HEK293T (cell line): ENCODE measurements at regions not wholly inside any gene's neighbourhood (a gene's known extent, or its start where the extent isn't known, plus 50 kb on each side); places are given as distances from the start of the nearest gene placed in this dataset.
"Not testable (repeated sequence)": the region's sequence is repeated elsewhere in the genome, so short reads cannot be mapped to it uniquely, and the experiment has no call there.

Source experiments
- CTCF ChIA-PET: fragments of 350-600 bp; formaldehyde crosslinking; extraction: SDS; loops from one replicate; lab custom pipeline; 2021; ENCODE audit warnings: antibody characterized with exemption, inconsistent platforms; lab: Yijun Ruan, JAX
- POLR2A ChIA-PET: fragments of 350-600 bp; formaldehyde crosslinking; extraction: SDS; loops from one replicate; lab custom pipeline; 2020; ENCODE audit warnings: antibody characterized with exemption, inconsistent platforms; lab: Yijun Ruan, JAX
- DNase-seq: peaks from one replicate; pipeline ENCODE4 v3.0.0; 2012; ENCODE audit warnings: mixed read lengths; ENCODE audit errors: extremely low spot score
- ARNT ChIP-seq: fragments of 450-650 bp; IDR thresholded peaks from 2 replicates; pipeline ENCODE4 v1.6.1; 2017; ENCODE audit warnings: mild to moderate bottlenecking
- BHLHE40 ChIP-seq: fragments of 450-650 bp; IDR thresholded peaks from 2 replicates; pipeline ENCODE4 v1.6.1; 2016; ENCODE audit warnings: mild to moderate bottlenecking, moderate library complexity, borderline replicate concordance
- CTBP1 ChIP-seq: fragments of 450-650 bp; IDR thresholded peaks from 2 replicates; pipeline ENCODE4 v1.6.1; 2016; ENCODE audit warnings: borderline replicate concordance
- ELF4 ChIP-seq: fragments of 450-650 bp; IDR thresholded peaks from 2 replicates; pipeline ENCODE4 v1.6.1; 2017; ENCODE audit warnings: antibody characterized with exemption
- FOXA1 ChIP-seq: fragments of 450-650 bp; IDR thresholded peaks from 2 replicates; pipeline ENCODE4 v1.6.1; 2016; ENCODE audit warnings: mild to moderate bottlenecking
- FOXK2 ChIP-seq: fragments of 450-650 bp; IDR thresholded peaks from 2 replicates; pipeline ENCODE4 v1.6.1; 2016; ENCODE audit warnings: mild to moderate bottlenecking
- FOXM1 ChIP-seq: fragments of 450-650 bp; IDR thresholded peaks from 2 replicates; pipeline ENCODE4 v1.6.1; 2017; ENCODE audit warnings: mild to moderate bottlenecking, borderline replicate concordance
- HDGF ChIP-seq: fragments of 450-650 bp; IDR thresholded peaks from 2 replicates; pipeline ENCODE4 v1.6.1; 2017; ENCODE audit warnings: antibody characterized with exemption, borderline replicate concordance
- L3MBTL2 ChIP-seq: fragments of 450-650 bp; conservative IDR thresholded peaks from 2 replicates; pipeline ENCODE4 v1.6.1; 2016; ENCODE audit warnings: mild to moderate bottlenecking
- LEF1 ChIP-seq: fragments of 450-650 bp; IDR thresholded peaks from 2 replicates; pipeline ENCODE4 v1.6.1; 2017; ENCODE audit warnings: mild to moderate bottlenecking, borderline replicate concordance
- NFRKB ChIP-seq: fragments of 450-650 bp; IDR thresholded peaks from 2 replicates; pipeline ENCODE4 v1.6.1; 2016; ENCODE audit warnings: mild to moderate bottlenecking, moderate library complexity
- SP1 ChIP-seq: fragments of 450-650 bp; IDR thresholded peaks from 2 replicates; pipeline ENCODE4 v1.6.1; 2017
- SUZ12 ChIP-seq: fragments of 450-650 bp; IDR thresholded peaks from 2 replicates; pipeline ENCODE4 v1.6.1; 2016; ENCODE audit warnings: mild to moderate bottlenecking
- TARDBP ChIP-seq: fragments of 450-650 bp; IDR thresholded peaks from 2 replicates; pipeline ENCODE4 v1.6.1; 2016
- ZNF384 ChIP-seq: fragments of 450-650 bp; IDR thresholded peaks from 2 replicates; pipeline ENCODE4 v1.6.1; 2016
- TF ChIP-seq, protein P1 (sequence below): fragments of 450-650 bp; IDR thresholded peaks from 2 replicates; pipeline ENCODE4 v1.6.1; 2016

DNA sequence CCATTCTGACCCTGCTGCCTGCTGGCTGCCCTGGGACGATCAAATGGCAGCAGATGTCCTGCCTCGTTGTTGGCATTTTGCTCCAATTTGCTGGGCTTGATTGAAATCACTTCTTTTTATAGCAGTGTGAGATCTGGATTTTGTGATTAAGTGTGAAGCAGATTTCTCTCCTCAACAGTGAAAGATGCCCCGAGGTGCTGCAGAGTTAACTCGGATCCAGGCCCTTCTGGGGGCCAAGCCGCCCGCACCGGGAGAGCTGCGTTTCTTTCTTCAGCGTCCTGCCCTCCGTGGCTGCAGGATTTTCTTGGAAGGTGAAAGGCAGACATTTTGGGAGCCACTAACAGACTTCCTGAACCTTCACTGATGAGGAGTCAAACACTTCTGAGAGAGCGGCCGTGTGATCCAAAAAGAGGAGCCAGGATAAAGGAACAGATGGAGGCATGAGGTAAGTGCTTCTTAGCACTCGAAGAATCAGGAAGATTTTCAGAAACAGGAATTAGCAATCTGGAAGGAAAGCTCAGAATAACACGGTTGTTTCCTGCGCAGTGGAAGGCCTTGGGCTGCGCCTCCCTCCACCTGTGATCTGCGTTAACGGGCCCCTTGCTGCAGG, 139.5 kb upstream of the AFDN start:
- DNase-seq: no peak
- ChIA-PET POLR2A (no interaction called here), CTCF (no interaction called here)
- TF ChIP-seq, protein P1, sequence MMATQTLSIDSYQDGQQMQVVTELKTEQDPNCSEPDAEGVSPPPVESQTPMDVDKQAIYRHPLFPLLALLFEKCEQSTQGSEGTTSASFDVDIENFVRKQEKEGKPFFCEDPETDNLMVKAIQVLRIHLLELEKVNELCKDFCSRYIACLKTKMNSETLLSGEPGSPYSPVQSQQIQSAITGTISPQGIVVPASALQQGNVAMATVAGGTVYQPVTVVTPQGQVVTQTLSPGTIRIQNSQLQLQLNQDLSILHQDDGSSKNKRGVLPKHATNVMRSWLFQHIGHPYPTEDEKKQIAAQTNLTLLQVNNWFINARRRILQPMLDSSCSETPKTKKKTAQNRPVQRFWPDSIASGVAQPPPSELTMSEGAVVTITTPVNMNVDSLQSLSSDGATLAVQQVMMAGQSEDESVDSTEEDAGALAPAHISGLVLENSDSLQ: no peak
- TF ChIP-seq HDGF (no peak), ELF4 (no peak), ARNT (no peak), TARDBP (no peak), CTBP1 (no peak), SUZ12 (no peak), SP1 (no peak), ZNF384 (no peak), BHLHE40 (no peak), L3MBTL2 (no peak), FOXK2 (no peak), FOXA1 (no peak), NFRKB (no peak), LEF1 (no peak), FOXM1 (no peak)

DNA sequence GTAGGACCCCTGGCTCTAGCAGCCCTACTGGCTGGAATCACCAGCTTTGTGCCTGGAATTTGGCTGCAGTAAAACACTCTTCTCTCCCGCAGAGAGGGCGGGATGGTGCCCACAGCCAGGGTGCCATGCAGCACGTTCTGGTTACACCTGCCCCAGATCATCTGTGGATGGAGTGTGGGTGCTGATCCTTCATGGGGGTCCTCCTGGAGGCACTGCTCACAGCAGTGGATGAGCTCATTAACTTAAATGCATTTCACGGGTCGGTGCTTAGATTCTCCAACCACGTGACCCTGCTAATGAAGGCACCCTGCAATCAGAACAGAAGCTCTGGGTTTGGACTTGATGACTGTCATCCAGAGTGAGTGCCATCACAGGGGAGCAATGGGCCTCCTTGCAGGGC, 138.6 kb upstream of the AFDN start:
- ChIA-PET POLR2A (no interaction called here), CTCF (no interaction called here)
- DNase-seq: no peak
- TF ChIP-seq TARDBP (no peak), ZNF384 (no peak), FOXA1 (no peak), SUZ12 (no peak), ARNT (no peak), NFRKB (no peak), L3MBTL2 (no peak), ELF4 (no peak), HDGF (no peak), SP1 (no peak), FOXK2 (no peak), LEF1 (no peak), FOXM1 (no peak), BHLHE40 (no peak), CTBP1 (no peak)
- TF ChIP-seq, protein P1: no peak

DNA sequence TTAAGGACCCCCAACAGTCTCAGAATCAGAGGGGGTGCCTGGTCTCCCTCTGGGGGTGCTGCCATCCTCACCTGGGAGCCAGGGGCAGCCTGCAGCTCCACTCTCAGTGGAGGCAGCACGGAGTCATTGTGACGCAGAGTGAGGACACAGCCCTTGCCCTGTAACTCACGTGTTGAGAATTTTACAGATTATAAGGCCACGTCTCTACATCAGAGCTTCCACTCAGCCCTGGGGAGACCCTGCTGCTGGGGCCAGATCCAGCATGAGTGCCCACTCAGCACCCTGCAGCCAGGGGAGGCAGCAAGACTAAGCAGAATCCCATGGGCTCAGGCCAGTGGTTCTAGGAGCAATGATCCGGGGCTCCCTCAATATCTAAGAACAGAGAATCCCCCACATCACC, 137.4 kb upstream of the AFDN start:
- TF ChIP-seq ARNT: no peak
- TF ChIP-seq ZNF384: no peak
- TF ChIP-seq TARDBP: no peak
- TF ChIP-seq, protein P1: no peak
- no peak for TF ChIP-seq FOXK2
- TF ChIP-seq FOXA1: no peak
- no peak for TF ChIP-seq BHLHE40
- TF ChIP-seq SUZ12: no peak
- no peak for TF ChIP-seq CTBP1
- no peak for TF ChIP-seq L3MBTL2
- no peak for TF ChIP-seq ELF4
- no peak for TF ChIP-seq LEF1
- ChIA-PET POLR2A (no interaction called here), CTCF (interaction anchor here (0.7 kb wide), 1 partner anchor 195 kb away, joined by 3 read pairs; no protein-coding TSS in a partner anchor)
- DNase-seq: no peak

DNA sequence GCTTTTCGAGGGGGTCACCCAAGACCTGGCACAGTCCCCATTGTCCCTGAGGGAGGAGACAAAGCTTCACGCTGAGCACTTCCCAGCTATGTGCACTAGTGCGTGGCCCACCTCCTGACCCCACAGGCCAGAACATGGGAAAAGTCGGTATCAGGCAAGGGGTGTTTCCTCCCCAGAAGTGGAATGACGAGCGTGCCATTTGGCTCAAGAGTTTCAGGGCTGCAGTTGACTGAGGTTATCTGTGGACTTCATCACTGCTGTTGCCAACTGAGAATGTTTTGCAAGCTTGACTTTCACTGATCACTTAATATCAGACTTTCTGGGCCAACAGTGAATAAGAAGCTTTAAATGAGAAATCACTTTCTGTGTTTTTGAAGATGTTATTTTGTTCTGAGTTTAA, 137.0 kb upstream of the AFDN start:
- ChIA-PET POLR2A (no interaction called here), CTCF (no interaction called here)
- no peak for DNase-seq
- TF ChIP-seq FOXM1 (no peak), ARNT (no peak), BHLHE40 (no peak), SP1 (no peak), ZNF384 (no peak), CTBP1 (no peak), FOXK2 (no peak), ELF4 (no peak), TARDBP (no peak), LEF1 (no peak), HDGF (no peak), NFRKB (no peak), FOXA1 (no peak), SUZ12 (no peak), L3MBTL2 (no peak)
- TF ChIP-seq, protein P1: no peak

DNA sequence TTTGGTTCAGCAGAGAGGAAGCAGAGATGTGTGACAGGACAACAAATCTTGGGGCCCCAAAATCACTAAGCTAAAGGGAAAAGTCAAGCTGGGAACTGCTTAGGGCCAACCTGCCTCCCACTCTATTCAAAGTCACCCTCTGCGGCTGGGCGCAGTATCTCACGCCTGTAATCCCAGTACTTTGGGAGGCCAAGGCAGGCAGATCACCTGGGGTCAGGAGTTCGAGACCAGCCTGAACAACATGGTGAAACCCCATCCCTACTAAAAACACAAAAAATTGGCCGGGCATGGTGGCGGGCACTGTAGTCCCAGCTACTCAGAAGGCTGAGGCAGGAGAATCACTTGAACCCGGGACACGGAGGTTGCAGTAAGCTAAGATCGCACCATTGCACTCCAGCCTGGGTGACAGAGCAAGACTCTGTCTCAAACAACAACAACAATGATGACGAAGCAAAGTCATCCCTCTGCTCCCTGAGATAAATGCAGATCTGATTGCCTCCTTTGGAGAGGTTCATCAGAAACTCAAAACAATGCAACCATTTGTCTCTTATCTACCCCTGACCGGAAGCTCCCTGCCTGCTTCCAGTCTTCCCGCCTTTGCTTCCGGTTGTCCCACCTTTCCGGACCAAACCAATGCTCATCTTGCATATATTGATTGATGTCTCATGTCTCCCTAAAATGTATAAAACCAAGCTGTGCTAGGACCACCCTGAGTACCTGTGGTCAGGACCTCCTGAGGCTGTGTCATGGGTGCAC, 136.4 kb upstream of the AFDN start:
- CTCF ChIA-PET, POLR2A ChIA-PET, DNase-seq: not testable (repeated sequence)
